Small intestine (tissue), 7 donors: ENCODE measurements at regions not wholly inside any gene's neighbourhood (a gene's known extent, or its start where the extent isn't known, plus 50 kb on each side); places are given as distances from the start of the nearest gene placed in this dataset.

ENCODE experiments used
- DNase-seq, 2 donors: peaks; one replicate each; pipeline versions ENCODE4 v3.0.0 to v3.0.0-alpha.2; 2013
- FAIRE-seq: peaks from 2 replicates; lab custom pipeline; 2012; peaks lifted over from hg19 to GRCh38; lab: Jason Lieb, UNC
- H3K27ac ChIP-seq, 3 donors: one replicate each; pipeline ENCODE4 v1.5.1; 2013; ENCODE audit warnings: low read length in 2 of 3, mild to moderate bottlenecking in 2 of 3, control low read depth in 1 of 3, inconsistent platforms in 1 of 3, low read depth in 1 of 3, moderate library complexity in 1 of 3
- H3K27me3 ChIP-seq, 3 donors: one replicate each; pipeline ENCODE4 v1.6.1; 2013; ENCODE audit warnings: low read length in 3 of 3, inconsistent platforms in 1 of 3; ENCODE audit not compliant: control insufficient read depth in 3 of 3, insufficient read depth in 3 of 3
- H3K36me3 ChIP-seq, 3 donors: one replicate each; pipeline ENCODE4 v1.6.1; 2013; ENCODE audit warnings: low read length in 3 of 3, inconsistent platforms in 1 of 3, low read depth in 1 of 3, mild to moderate bottlenecking in 1 of 3, moderate library complexity in 1 of 3; ENCODE audit not compliant: control insufficient read depth in 3 of 3, insufficient read depth in 2 of 3
- H3K4me1 ChIP-seq, 3 donors: one replicate each; pipeline ENCODE4 v1.6.1; 2013; ENCODE audit warnings: low read length in 2 of 3, inconsistent platforms in 1 of 3, low read depth in 1 of 3, mild to moderate bottlenecking in 1 of 3, moderate library complexity in 1 of 3; ENCODE audit not compliant: control insufficient read depth in 3 of 3, insufficient read depth in 2 of 3
- H3K4me3 ChIP-seq, 3 donors: one replicate each; pipeline ENCODE4 v1.5.1; 2013; ENCODE audit warnings: low read length in 3 of 3, control low read depth in 1 of 3, inconsistent platforms in 1 of 3, low read depth in 1 of 3, mild to moderate bottlenecking in 1 of 3, moderate library complexity in 1 of 3
- H3K9me3 ChIP-seq, 2 donors: one replicate each; pipeline ENCODE4 v1.6.1; 2013; ENCODE audit warnings: low read depth in 1 of 2, low read length in 1 of 2; ENCODE audit not compliant: control insufficient read depth in 2 of 2, insufficient read depth in 1 of 2
- WGBS, 3 donors: extraction: QIAGEN DNeasy Blood & Tissue Kit; methylation state at CpG; one replicate each; pipeline ENCODE4 v1.1.7; 2013; 5-methylcytosine and 5-hydroxymethylcytosine counted together
- donor health status: healthy with polysubstance abuse.
- donor health status: control.
- donor health status: control.
- donor health status: Bipolar disorder and iron deficiency.
- donor health status: healthy.

GRCh38 chr2:81550277-81550676 is 1245.7 kb upstream of the LRRTM1 start:
- Histone ChIP-seq H3K36me3 (no peaks in the 10 kb centered on the region), H3K9me3 (peaks cover 0 to 3% of the 10 kb centered on the region in 2 donors), H3K4me3 (no peak overlapping the region), H3K27me3 (no peaks in the 10 kb centered on the region), H3K27ac (no peak overlapping the region), H3K4me1 (no peaks in the 10 kb centered on the region)
- WGBS, 3 donors: 79 to 82% (median 82%) methylated on average over 3 of the region's 3 CpGs
- DNase-seq: no peak
- no peak for FAIRE-seq

- H3K36me3 ChIP-seq: no peaks in the 10 kb centered on the region
- no peak for FAIRE-seq
- 79 to 92% (median 81%) methylated on average over 5 of the region's 5 CpGs for WGBS, 3 donors
Observed at GRCh38 chr2:81549646-81550045, 1245.1 kb upstream of the LRRTM1 start.

GRCh38 chr2:81545626-81546025 is 1241.1 kb upstream of the LRRTM1 start:
- no peak overlapping the region for H3K27ac ChIP-seq
- no peaks in the 10 kb centered on the region for H3K27me3 ChIP-seq
- DNase-seq (no peak), FAIRE-seq (no peak)
- no peaks in the 10 kb centered on the region for H3K36me3 ChIP-seq
- no peaks in the 10 kb centered on the region for H3K4me1 ChIP-seq
- H3K9me3 ChIP-seq: peaks cover 0 to 3% of the 10 kb centered on the region in 2 donors
- H3K4me3 ChIP-seq: no peak overlapping the region
- 58 to 74% (median 66%) methylated on average over 2 of the region's 2 CpGs for WGBS, 3 donors

More at GRCh38 chr2:81549646-81550045, 1245.1 kb upstream of the LRRTM1 start:
- Histone ChIP-seq H3K4me1 (no peaks in the 10 kb centered on the region), H3K27me3 (no peaks in the 10 kb centered on the region), H3K9me3 (peaks cover 0 to 3% of the 10 kb centered on the region in 2 donors), H3K4me3 (no peak overlapping the region), H3K27ac (no peak overlapping the region)
- no peak for DNase-seq

- H3K9me3 ChIP-seq: peaks cover 0 to 2% of the 10 kb centered on the region in 2 donors
- FAIRE-seq: no peak
- WGBS, 3 donors: 43 to 83% (median 68%) methylated on average over 1 of the region's 1 CpG
- no peaks in the 10 kb centered on the region for H3K27me3 ChIP-seq
- H3K4me1 ChIP-seq: no peaks in the 10 kb centered on the region
- no peak for DNase-seq
- no peak overlapping the region for H3K27ac ChIP-seq
- H3K4me3 ChIP-seq: no peak overlapping the region
- no peaks in the 10 kb centered on the region for H3K36me3 ChIP-seq
Observed at GRCh38 chr2:81542119-81542518, 1237.6 kb upstream of the LRRTM1 start.

DNA sequence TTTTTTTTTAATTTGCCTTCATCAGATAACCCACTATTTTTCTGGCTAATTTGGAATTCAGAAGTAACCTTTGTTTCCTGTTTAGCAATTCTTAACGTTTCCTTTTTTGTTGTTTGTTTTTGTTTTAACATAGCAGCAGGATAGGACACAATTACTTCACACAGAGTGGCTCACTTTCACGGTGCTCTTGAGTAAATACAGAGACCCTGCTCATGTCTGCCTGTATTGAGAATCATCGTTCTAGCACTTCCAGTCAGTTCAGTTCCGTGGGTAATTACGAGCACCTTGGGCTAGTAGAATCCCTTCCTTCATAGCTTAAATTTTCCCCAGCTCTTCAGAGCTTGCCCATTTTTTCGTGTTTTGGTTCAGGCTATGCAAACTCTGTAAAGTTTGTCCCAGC is 1225.4 kb upstream of the LRRTM1 start:
- FAIRE-seq: no peak
- 45 to 58% (median 48%) methylated on average over 6 of the region's 6 CpGs for WGBS, 3 donors
- H3K27me3 ChIP-seq: no peaks in the 10 kb centered on the region

GRCh38 chr2:81528852-81529480 is 1224.4 kb upstream of the LRRTM1 start:
- WGBS, 3 donors: 66 to 84% (median 73%) methylated on average over 3 of the region's 3 CpGs
- H3K27ac ChIP-seq: no peak overlapping the region
- H3K4me3 ChIP-seq: no peak overlapping the region
- H3K4me1 ChIP-seq: no peaks in the 10 kb centered on the region
- H3K36me3 ChIP-seq: no peaks in the 10 kb centered on the region
- no peaks in the 10 kb centered on the region for H3K27me3 ChIP-seq
- FAIRE-seq: no peak
- no peaks in the 10 kb centered on the region for H3K9me3 ChIP-seq
- DNase-seq: no peak

More for the DNA sequence above, 1225.4 kb upstream of the LRRTM1 start:
- Histone ChIP-seq H3K4me3 (no peak overlapping the region), H3K9me3 (no peaks in the 10 kb centered on the region), H3K4me1 (no peaks in the 10 kb centered on the region), H3K27ac (no peak overlapping the region), H3K36me3 (no peaks in the 10 kb centered on the region)
- DNase-seq: no peak

- no peaks in the 10 kb centered on the region for H3K27me3 ChIP-seq
- H3K4me1 ChIP-seq: no peaks in the 10 kb centered on the region
- no peaks in the 10 kb centered on the region for H3K36me3 ChIP-seq
- H3K27ac ChIP-seq: no peak overlapping the region
- no peak overlapping the region for H3K4me3 ChIP-seq
- no peaks in the 10 kb centered on the region for H3K9me3 ChIP-seq
- 58 to 87% (median 69%) methylated on average over 2 of the region's 2 CpGs for WGBS, 3 donors
- FAIRE-seq (no peak), DNase-seq (no peak)
Observed at GRCh38 chr2:81523344-81523743, 1218.8 kb upstream of the LRRTM1 start.

GRCh38 chr2:81513328-81513727 is 1208.8 kb upstream of the LRRTM1 start:
- Histone ChIP-seq H3K27ac (no peak overlapping the region), H3K4me3 (no peak overlapping the region), H3K36me3 (no peaks in the 10 kb centered on the region), H3K4me1 (no peaks in the 10 kb centered on the region), H3K27me3 (no peaks in the 10 kb centered on the region), H3K9me3 (peaks cover 0 to 5% of the 10 kb centered on the region in 2 donors)
- WGBS, 3 donors: 70 to 82% (median 75%) methylated on average over 2 of the region's 2 CpGs
- DNase-seq (no peak), FAIRE-seq (no peak)

- DNase-seq (no peak), FAIRE-seq (no peak)
- Histone ChIP-seq H3K4me3 (no peak overlapping the region), H3K36me3 (no peaks in the 10 kb centered on the region), H3K4me1 (no peaks in the 10 kb centered on the region), H3K27ac (no peak overlapping the region), H3K9me3 (no peaks in the 10 kb centered on the region), H3K27me3 (no peaks in the 10 kb centered on the region)
- WGBS, 3 donors: 55 to 78% (median 64%) methylated on average over 2 of the region's 2 CpGs
Observed at GRCh38 chr2:81505586-81505985, 1201.0 kb upstream of the LRRTM1 start.
